Large intestine (tissue), 3 donors: ENCODE measurements at regions not wholly inside any gene's neighbourhood (a gene's known extent, or its start where the extent isn't known, plus 50 kb on each side); places are given as distances from the start of the nearest gene placed in this dataset.
"Not testable (repeated sequence)": the region's sequence is repeated elsewhere in the genome, so short reads cannot be mapped to it uniquely, and the experiment has no call there.

Experiments used
- DNase-seq, 2 donors: peaks; one replicate each; pipeline versions ENCODE4 v3.0.0 to v3.0.0-alpha.2; 2013
- H3K27ac ChIP-seq: one replicate; pipeline ENCODE4 v1.5.1; 2013; ENCODE audit warnings: low read length
- H3K27me3 ChIP-seq: 2 replicates; pipeline ENCODE4 v1.6.1; 2013; ENCODE audit warnings: low read length; ENCODE audit not compliant: control insufficient read depth, insufficient read depth
- H3K36me3 ChIP-seq: 2 replicates; pipeline ENCODE4 v1.6.1; 2013; ENCODE audit warnings: low read length; ENCODE audit not compliant: control insufficient read depth, insufficient read depth
- H3K4me1 ChIP-seq: one replicate; pipeline ENCODE4 v1.6.1; 2013; ENCODE audit warnings: low read length; ENCODE audit not compliant: control insufficient read depth, insufficient read depth
- H3K4me3 ChIP-seq: one replicate; pipeline ENCODE4 v1.5.1; 2013; ENCODE audit warnings: low read length
- H3K9me3 ChIP-seq: one replicate; pipeline ENCODE4 v1.6.1; 2013; ENCODE audit warnings: mild to moderate bottlenecking, low read depth, low read length, moderate library complexity; ENCODE audit not compliant: control insufficient read depth
- WGBS: methylation state at CpG from one replicate; pipeline ENCODE4 v1.1.5; 2013; ENCODE audit warnings: low lambda C conversion rate; ENCODE audit not compliant: insufficient coverage; 5-methylcytosine and 5-hydroxymethylcytosine counted together

- WGBS, result no CpG with 5 or more reads among the region's 1 CpG
- Histone ChIP-seq H3K36me3 (no peaks in the 10 kb centered on the region), H3K27ac (no peak overlapping the region), H3K4me3 (no peak overlapping the region), H3K4me1 (no peaks in the 10 kb centered on the region), H3K9me3 (peaks cover 5% of the 10 kb centered on the region), H3K27me3 (no peaks in the 10 kb centered on the region)
- no peak for DNase-seq
These were observed 171.9 kb upstream of the CNTNAP5 start for GRCh38 chr2:123853161-123853560.

DNA sequence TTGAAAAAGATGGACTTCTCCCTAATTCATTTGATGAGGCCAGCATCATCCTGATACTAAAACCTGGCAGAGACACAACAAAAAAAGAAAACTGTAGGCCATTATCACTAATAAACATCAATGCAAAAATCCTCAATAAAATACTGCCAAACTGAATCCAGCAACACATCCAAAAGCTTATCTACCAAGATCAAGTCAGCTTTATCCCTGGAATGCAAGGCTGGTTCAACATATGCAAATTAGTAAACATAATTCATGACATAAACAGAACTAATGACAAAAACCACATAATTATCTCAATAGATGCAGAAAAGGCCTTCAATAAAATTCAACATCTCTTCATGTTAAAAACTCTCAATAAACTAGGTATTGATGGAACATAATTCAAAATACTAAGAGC is 166.1 kb upstream of the CNTNAP5 start:
- DNase-seq, H3K27ac ChIP-seq, H3K9me3 ChIP-seq, H3K27me3 ChIP-seq, H3K4me1 ChIP-seq, H3K4me3 ChIP-seq, H3K36me3 ChIP-seq: not testable (repeated sequence)

- H3K4me3 ChIP-seq, result no peak overlapping the region
- H3K9me3 ChIP-seq, result no peaks in the 10 kb centered on the region
- WGBS, result no CpG with 5 or more reads among the region's 1 CpG
- no peak for DNase-seq
- H3K36me3 ChIP-seq, result no peaks in the 10 kb centered on the region
- no peak overlapping the region for H3K27ac ChIP-seq
- H3K27me3 ChIP-seq, result no peaks in the 10 kb centered on the region
- no peaks in the 10 kb centered on the region for H3K4me1 ChIP-seq
These were observed 160.7 kb upstream of the CNTNAP5 start for GRCh38 chr2:123864416-123864815.

DNA sequence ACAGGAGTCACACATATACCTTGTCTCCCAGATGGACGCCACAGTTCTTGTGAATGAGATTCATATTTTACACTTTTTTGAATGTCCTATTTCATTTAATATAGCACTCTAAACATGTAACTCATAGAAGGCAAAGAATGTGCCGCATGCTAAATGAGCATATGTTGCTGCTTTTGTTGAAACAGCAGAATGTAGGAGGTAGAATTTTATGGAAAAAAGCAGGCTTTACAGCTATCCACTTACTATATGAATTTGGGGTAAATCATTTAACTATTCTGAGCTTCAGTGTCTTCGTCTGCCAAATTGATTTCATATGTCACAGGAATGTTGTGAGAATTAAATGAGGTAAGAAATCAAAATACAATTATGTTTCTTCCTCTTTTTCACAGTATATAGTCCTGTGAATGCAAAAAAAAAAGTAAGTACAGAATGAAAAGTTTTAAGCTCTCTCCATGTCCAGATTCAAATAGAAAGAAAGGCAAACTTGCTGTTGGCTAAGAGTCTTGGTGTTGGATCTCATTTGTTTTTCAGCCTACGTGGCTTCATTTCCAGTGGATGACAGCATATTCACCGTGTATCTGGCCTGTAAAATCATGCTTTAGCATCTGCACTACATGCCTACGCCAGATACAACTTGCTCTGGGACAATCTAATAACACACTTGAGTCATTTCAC is 154.7 kb upstream of the CNTNAP5 start:
- Histone ChIP-seq H3K4me1 (no peaks in the 10 kb centered on the region), H3K27ac (no peak overlapping the region), H3K27me3 (no peaks in the 10 kb centered on the region), H3K9me3 (no peaks in the 10 kb centered on the region), H3K36me3 (no peaks in the 10 kb centered on the region), H3K4me3 (no peak overlapping the region)
- WGBS, result 88% methylated on average over 1 of the region's 6 CpGs
- DNase-seq, result no peak

GRCh38 chr2:123870881-123871276 is 154.2 kb upstream of the CNTNAP5 start:
- Histone ChIP-seq H3K36me3 (no peaks in the 10 kb centered on the region), H3K9me3 (no peaks in the 10 kb centered on the region), H3K4me3 (no peak overlapping the region), H3K27ac (no peak overlapping the region), H3K4me1 (no peaks in the 10 kb centered on the region), H3K27me3 (no peaks in the 10 kb centered on the region)
- 80% methylated on average over 2 of the region's 4 CpGs for WGBS
- no peak for DNase-seq

- Histone ChIP-seq H3K4me3 (no peak overlapping the region), H3K9me3 (no peaks in the 10 kb centered on the region), H3K36me3 (no peaks in the 10 kb centered on the region), H3K27ac (no peak overlapping the region), H3K4me1 (no peaks in the 10 kb centered on the region), H3K27me3 (no peaks in the 10 kb centered on the region)
- DNase-seq, result no peak
- WGBS, result no CpG with 5 or more reads among the region's 3 CpGs
These were observed 134.9 kb upstream of the CNTNAP5 start for GRCh38 chr2:123890148-123890547.

DNA sequence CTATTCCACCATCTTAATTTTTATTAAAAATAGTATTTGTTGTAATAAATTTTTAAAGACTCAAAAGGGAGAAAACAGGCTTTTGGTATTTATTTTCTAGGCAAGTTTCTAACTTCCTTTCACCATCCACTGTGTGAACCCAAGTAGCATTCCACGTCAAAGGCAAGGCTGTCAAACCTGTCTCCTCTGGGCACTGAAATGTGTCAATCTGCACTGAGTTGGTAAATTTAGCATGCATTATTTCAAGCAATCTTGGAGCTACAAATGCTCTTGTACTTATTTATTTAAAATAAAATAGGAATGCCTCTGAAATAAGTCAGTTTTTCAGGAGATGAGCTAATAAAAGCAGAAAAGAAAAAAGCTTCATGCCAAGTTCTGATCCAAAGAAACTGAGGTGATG is 130.9 kb upstream of the CNTNAP5 start:
- DNase-seq, result no peak
- WGBS, result no CpG with 5 or more reads among the region's 1 CpG
- Histone ChIP-seq H3K4me1 (no peaks in the 10 kb centered on the region), H3K4me3 (no peak overlapping the region), H3K27me3 (no peaks in the 10 kb centered on the region), H3K9me3 (no peaks in the 10 kb centered on the region), H3K27ac (no peak overlapping the region), H3K36me3 (no peaks in the 10 kb centered on the region)

- H3K36me3 ChIP-seq, result no peaks in the 10 kb centered on the region
- H3K9me3 ChIP-seq, result no peaks in the 10 kb centered on the region
- H3K4me3 ChIP-seq, result no peak overlapping the region
- 92% methylated on average over 2 of the region's 2 CpGs for WGBS
- no peak for DNase-seq
- H3K27ac ChIP-seq, result no peak overlapping the region
- H3K27me3 ChIP-seq, result no peaks in the 10 kb centered on the region
- H3K4me1 ChIP-seq, result no peaks in the 10 kb centered on the region
These were observed 129.4 kb upstream of the CNTNAP5 start for GRCh38 chr2:123895651-123896050.

DNA sequence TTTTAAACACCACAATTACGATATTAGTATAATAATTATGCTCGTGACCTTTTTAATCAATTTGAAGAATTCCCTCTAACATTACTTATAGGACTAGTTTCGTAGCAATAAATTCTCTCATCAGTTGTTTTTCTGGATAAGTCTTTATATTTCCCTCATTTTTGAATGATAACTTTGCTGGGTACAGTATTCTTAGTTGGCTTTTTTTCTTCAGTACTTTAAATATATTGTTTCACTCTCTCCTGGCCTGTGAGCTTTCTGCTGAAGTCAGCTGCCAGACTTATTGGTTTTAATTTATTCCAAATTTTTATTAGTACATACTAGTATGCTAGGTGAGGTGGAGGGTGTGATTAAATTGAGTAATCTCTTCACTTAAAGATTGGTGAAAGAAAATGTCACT is 123.8 kb upstream of the CNTNAP5 start:
- Histone ChIP-seq H3K9me3 (peaks cover 3% of the 10 kb centered on the region), H3K4me1 (no peaks in the 10 kb centered on the region), H3K27me3 (no peaks in the 10 kb centered on the region), H3K4me3 (no peak overlapping the region), H3K36me3 (no peaks in the 10 kb centered on the region), H3K27ac (no peak overlapping the region)
- 83% methylated on average over 3 of the region's 3 CpGs for WGBS
- no peak for DNase-seq

GRCh38 chr2:123906361-123906760 is 118.7 kb upstream of the CNTNAP5 start:
- Histone ChIP-seq H3K27me3 (no peaks in the 10 kb centered on the region), H3K9me3 (no peaks in the 10 kb centered on the region), H3K27ac (no peak overlapping the region), H3K4me1 (no peaks in the 10 kb centered on the region), H3K36me3 (no peaks in the 10 kb centered on the region), H3K4me3 (no peak overlapping the region)
- no CpG with 5 or more reads among the region's 2 CpGs for WGBS
- no peak for DNase-seq

GRCh38 chr2:123908522-123908921 is 116.6 kb upstream of the CNTNAP5 start:
- no peak for DNase-seq
- no CpG with 5 or more reads among the region's 2 CpGs for WGBS
- no peak overlapping the region for H3K27ac ChIP-seq
- H3K9me3 ChIP-seq, result no peaks in the 10 kb centered on the region
- H3K36me3 ChIP-seq, result no peaks in the 10 kb centered on the region
- no peaks in the 10 kb centered on the region for H3K27me3 ChIP-seq
- H3K4me1 ChIP-seq, result no peaks in the 10 kb centered on the region
- H3K4me3 ChIP-seq, result no peak overlapping the region
